GM12891 (cell line): ENCODE measurements at regions not wholly inside any gene's neighbourhood (a gene's known extent, or its start where the extent isn't known, plus 50 kb on each side); places are given as distances from the start of the nearest gene placed in this dataset.

Experiments used
- DNase-seq: peaks from one replicate; pipeline ENCODE4 v3.0.0; 2011; ENCODE audit warnings: low spot score; ENCODE audit not compliant: insufficient read length
- FAIRE-seq: peaks from 2 replicates; lab custom pipeline; 2011; peaks lifted over from hg19 to GRCh38; lab: Jason Lieb, UNC
- PAX5 ChIP-seq: IDR thresholded peaks from 2 replicates; pipeline ENCODE4 v1.6.1; 2011; ENCODE audit warnings: low read length, moderate library complexity, mild to moderate bottlenecking; ENCODE audit not compliant: insufficient read depth, severe bottlenecking
- POLR2A ChIP-seq: IDR thresholded peaks from 2 replicates; pipeline ENCODE4 v1.6.1; 2011; ENCODE audit warnings: low read depth, low read length, control low read depth
- POLR2AphosphoS5 ChIP-seq: IDR thresholded peaks from 2 replicates; pipeline ENCODE4 v1.6.1; 2011; ENCODE audit warnings: low read depth, low read length, control low read depth
- POU2F2 ChIP-seq: IDR thresholded peaks from 2 replicates; pipeline ENCODE4 v1.6.1; 2011; ENCODE audit warnings: low read depth, mild to moderate bottlenecking, control low read depth, low read length, moderate library complexity
- SPI1 ChIP-seq: IDR thresholded peaks from 2 replicates; pipeline ENCODE4 v1.6.1; 2011; ENCODE audit warnings: low read depth, low read length, control low read depth
- TAF1 ChIP-seq: IDR thresholded peaks from 2 replicates; pipeline ENCODE4 v1.6.1; 2011; ENCODE audit warnings: low read depth, low read length, control low read depth

DNA sequence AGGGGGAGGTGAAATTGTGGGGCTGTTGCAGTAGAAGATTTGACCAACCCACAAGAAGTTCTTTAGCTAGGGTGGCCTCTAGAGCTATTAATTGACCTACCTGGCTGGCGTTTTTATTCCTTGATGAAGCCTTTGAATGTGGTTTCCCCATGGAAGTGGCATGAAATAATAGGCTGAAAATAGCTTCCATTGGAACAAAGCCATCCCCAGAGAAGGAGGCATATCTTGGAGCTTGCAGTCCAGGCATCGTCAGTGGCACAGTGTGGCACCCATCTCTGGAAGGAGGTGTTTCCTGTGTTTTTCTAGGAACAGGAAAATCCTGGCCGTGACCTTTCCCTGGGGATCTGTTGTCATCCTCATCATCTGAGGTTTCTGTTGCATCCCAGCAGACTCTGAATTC is 96.3 kb upstream of the WDR1 start:
- no peak for FAIRE-seq
- TF ChIP-seq POLR2AphosphoS5 (no peak), SPI1 (no peak), TAF1 (no peak), POLR2A (no peak), POU2F2 (no peak), PAX5 (no peak)
- no peak for DNase-seq

- FAIRE-seq = no peak
- TF ChIP-seq POLR2AphosphoS5 = no peak
- TF ChIP-seq POU2F2 = no peak
- TF ChIP-seq TAF1 = no peak
- TF ChIP-seq PAX5 = no peak
- TF ChIP-seq SPI1 = no peak
- no peak for TF ChIP-seq POLR2A
- no peak for DNase-seq
These were observed 95.8 kb upstream of the WDR1 start for GRCh38 chr4:10212400-10212799.

GRCh38 chr4:10207116-10207515 is 90.5 kb upstream of the WDR1 start:
- FAIRE-seq (no peak), DNase-seq (no peak)
- TF ChIP-seq POLR2AphosphoS5 (no peak), POLR2A (no peak), POU2F2 (no peak), PAX5 (no peak), TAF1 (no peak), SPI1 (no peak)

- DNase-seq (no peak), FAIRE-seq (no peak)
- TF ChIP-seq POLR2AphosphoS5 = no peak
- TF ChIP-seq SPI1 = no peak
- TF ChIP-seq PAX5 = no peak
- TF ChIP-seq POLR2A = no peak
- no peak for TF ChIP-seq POU2F2
- TF ChIP-seq TAF1 = no peak
These were observed 88.6 kb upstream of the WDR1 start for GRCh38 chr4:10205223-10205622.

DNA sequence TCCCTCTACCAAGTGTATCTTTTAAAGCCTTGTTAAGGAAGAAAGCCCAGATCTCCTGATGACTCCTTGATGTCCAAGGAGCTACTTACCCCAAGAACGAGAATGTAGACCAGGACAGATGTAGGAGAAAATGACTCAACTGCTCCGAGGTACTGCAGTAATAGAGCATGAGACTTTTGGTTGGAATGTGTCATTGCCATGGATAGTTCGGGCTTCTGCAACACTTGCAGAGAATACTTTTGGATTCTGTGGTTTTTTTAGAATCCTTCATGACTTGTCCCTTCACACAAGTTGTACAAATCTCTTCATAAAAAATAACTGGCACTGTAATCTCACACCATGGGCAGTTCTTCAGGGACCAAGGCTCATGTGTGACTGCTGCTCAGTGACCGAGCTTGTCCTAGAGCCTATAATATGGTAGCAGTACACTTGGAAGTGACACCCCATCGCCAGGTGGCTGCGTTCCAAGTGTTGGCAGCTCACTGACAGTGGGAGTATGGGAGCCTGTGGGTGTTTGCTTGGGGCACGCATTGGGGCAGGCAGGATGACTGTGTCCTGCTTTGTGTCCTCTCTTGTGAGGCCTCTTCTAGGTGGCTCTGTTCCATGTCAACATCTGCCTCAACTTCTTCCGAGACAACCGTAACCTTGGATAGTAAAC is 87.9 kb upstream of the WDR1 start:
- FAIRE-seq (no peak), DNase-seq (no peak)
- TF ChIP-seq TAF1 = no peak
- no peak for TF ChIP-seq SPI1
- TF ChIP-seq POLR2AphosphoS5 = no peak
- TF ChIP-seq POLR2A = no peak
- TF ChIP-seq POU2F2 = no peak
- TF ChIP-seq PAX5 = no peak

GRCh38 chr4:10203851-10204250 is 87.3 kb upstream of the WDR1 start:
- FAIRE-seq = no peak
- no peak for DNase-seq
- TF ChIP-seq POLR2A (no peak), POLR2AphosphoS5 (no peak), TAF1 (no peak), PAX5 (no peak), POU2F2 (no peak), SPI1 (no peak)

- no peak for TF ChIP-seq POLR2AphosphoS5
- TF ChIP-seq POU2F2 = no peak
- TF ChIP-seq PAX5 = no peak
- no peak for TF ChIP-seq POLR2A
- TF ChIP-seq TAF1 = no peak
- TF ChIP-seq SPI1 = no peak
- DNase-seq (no peak), FAIRE-seq (no peak)
These were observed 85.0 kb upstream of the WDR1 start for GRCh38 chr4:10201381-10202223.

GRCh38 chr4:10200869-10201268 is 84.3 kb upstream of the WDR1 start:
- TF ChIP-seq PAX5 = no peak
- no peak for DNase-seq
- no peak for FAIRE-seq

- no peak for DNase-seq
- TF ChIP-seq POLR2A (no peak), PAX5 (no peak), POLR2AphosphoS5 (no peak), TAF1 (no peak), SPI1 (no peak), POU2F2 (no peak)
- no peak for FAIRE-seq
These were observed 81.8 kb upstream of the WDR1 start for GRCh38 chr4:10198365-10198764.

DNA sequence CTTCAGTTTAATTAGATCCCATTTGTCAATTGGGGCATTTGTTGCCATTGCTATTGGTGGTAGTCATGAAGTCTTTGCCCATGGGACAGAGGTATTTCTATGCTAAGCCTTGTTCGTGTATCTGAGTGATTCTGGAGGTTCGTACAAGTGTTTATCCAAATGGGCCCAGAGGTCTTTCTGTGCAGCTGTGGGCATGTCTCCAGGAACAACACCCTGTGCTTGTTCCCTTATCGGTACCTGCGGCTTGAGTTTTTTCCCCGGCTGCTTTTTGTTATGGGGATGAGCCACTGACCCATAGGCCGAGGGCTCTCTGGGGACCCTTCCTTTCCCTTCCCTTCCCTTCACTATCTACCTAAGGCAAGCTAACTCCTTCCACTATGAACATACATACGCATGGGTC is 81.4 kb upstream of the WDR1 start:
- FAIRE-seq = no peak
- DNase-seq = no peak

More for the DNA sequence above, 81.4 kb upstream of the WDR1 start:
- TF ChIP-seq PAX5 (no peak), SPI1 (no peak), POLR2AphosphoS5 (no peak), POLR2A (no peak), TAF1 (no peak), POU2F2 (no peak)
